K562 (cell line): ENCODE measurements at regions not wholly inside any gene's neighbourhood (a gene's known extent, or its start where the extent isn't known, plus 50 kb on each side); places are given as distances from the start of the nearest gene placed in this dataset.

Source experiments
- CREB3 ChIP-seq: fragments of 450-650 bp; conservative IDR thresholded peaks from 2 replicates; pipeline ENCODE4 v1.6.1; 2016; ENCODE audit warnings: missing genetic modification characterization, low read depth, mild to moderate bottlenecking, missing compliant biosample characterization, moderate library complexity
- EZH2 ChIP-seq: IDR thresholded peaks from 2 replicates; pipeline ENCODE4 v1.6.1; 2012; ENCODE audit warnings: low read depth, mild to moderate bottlenecking, inconsistent platforms, low read length, borderline replicate concordance
- HNRNPLL ChIP-seq: fragments of 200-400 bp; formaldehyde crosslinking; IDR thresholded peaks from 2 replicates; pipeline ENCODE4 v1.6.1; 2017; ENCODE audit warnings: low read length, low read depth, mild to moderate bottlenecking; ENCODE audit not compliant: poor library complexity, severe bottlenecking
- NCOA1 ChIP-seq: fragments of 450-650 bp; IDR thresholded peaks from 2 replicates; pipeline ENCODE4 v1.6.1; 2016; ENCODE audit warnings: low read depth
- POLR2AphosphoS2 ChIP-seq: IDR thresholded peaks from 2 replicates; pipeline ENCODE4 v1.6.1; 2012; ENCODE audit warnings: low read length, improper control_type of control experiment
- PRPF4 ChIP-seq: fragments of 200-400 bp; formaldehyde crosslinking; IDR thresholded peaks from one replicate; pipeline ENCODE4 v1.6.1; 2017; ENCODE audit warnings: low read length, low read depth, mild to moderate bottlenecking; ENCODE audit not compliant: insufficient read depth, poor library complexity, severe bottlenecking
- TBP ChIP-seq: optimal IDR thresholded peaks from 2 replicates; pipeline ENCODE3; 2011; ENCODE audit warnings: low read depth, low read length, improper control_type of control experiment
- ZC3H8 ChIP-seq: fragments of 450-650 bp; IDR thresholded peaks from 2 replicates; pipeline ENCODE4 v1.6.1; 2017
- ZNF586 ChIP-seq: fragments of 450-650 bp; formaldehyde crosslinking; conservative IDR thresholded peaks from 2 replicates; pipeline ENCODE4 v1.4.0; 2020; ENCODE audit warnings: mild to moderate bottlenecking, moderate library complexity
- TF ChIP-seq, protein P1 (sequence below), 2 experiments: fragments of 450-650 bp in 1 of 2; sonication (generic) in 1 of 2; formaldehyde crosslinking in 1 of 2; IDR thresholded peaks in 1 of 2; conservative IDR thresholded peaks in 1 of 2; 2 replicates each; pipeline versions ENCODE4 v1.6.1 to v1.8.1; 2016 to 2023; ENCODE audit warnings: mild to moderate bottlenecking in 2 of 2, moderate library complexity in 2 of 2, inconsistent platforms in 1 of 2, missing genetic modification reagents in 1 of 2
- TF ChIP-seq, protein P2 (sequence below): fragments of 450-650 bp; IDR thresholded peaks from 2 replicates; pipeline ENCODE4 v1.6.1; 2017; ENCODE audit warnings: antibody characterized with exemption, mild to moderate bottlenecking

GRCh38 chr4:33923469-33923868 is 2320.8 kb downstream of the ARAP2 start:
- TF ChIP-seq ZNF586 (CRISPR knock-in tag) (no peak), EZH2 (no peak), HNRNPLL (no peak), POLR2AphosphoS2 (no peak), TBP (no peak), PRPF4 (no peak), NCOA1 (no peak), ZC3H8 (no peak), CREB3 (tag) (no peak)
- TF ChIP-seq, protein P1, sequence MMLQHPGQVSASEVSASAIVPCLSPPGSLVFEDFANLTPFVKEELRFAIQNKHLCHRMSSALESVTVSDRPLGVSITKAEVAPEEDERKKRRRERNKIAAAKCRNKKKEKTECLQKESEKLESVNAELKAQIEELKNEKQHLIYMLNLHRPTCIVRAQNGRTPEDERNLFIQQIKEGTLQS (IDR thresholded peaks at IDR 0.05), result no peak
- TF ChIP-seq, protein P1 (CRISPR knock-in tag; conservative IDR thresholded peaks at IDR 0.05), result no peak
- TF ChIP-seq, protein P2, sequence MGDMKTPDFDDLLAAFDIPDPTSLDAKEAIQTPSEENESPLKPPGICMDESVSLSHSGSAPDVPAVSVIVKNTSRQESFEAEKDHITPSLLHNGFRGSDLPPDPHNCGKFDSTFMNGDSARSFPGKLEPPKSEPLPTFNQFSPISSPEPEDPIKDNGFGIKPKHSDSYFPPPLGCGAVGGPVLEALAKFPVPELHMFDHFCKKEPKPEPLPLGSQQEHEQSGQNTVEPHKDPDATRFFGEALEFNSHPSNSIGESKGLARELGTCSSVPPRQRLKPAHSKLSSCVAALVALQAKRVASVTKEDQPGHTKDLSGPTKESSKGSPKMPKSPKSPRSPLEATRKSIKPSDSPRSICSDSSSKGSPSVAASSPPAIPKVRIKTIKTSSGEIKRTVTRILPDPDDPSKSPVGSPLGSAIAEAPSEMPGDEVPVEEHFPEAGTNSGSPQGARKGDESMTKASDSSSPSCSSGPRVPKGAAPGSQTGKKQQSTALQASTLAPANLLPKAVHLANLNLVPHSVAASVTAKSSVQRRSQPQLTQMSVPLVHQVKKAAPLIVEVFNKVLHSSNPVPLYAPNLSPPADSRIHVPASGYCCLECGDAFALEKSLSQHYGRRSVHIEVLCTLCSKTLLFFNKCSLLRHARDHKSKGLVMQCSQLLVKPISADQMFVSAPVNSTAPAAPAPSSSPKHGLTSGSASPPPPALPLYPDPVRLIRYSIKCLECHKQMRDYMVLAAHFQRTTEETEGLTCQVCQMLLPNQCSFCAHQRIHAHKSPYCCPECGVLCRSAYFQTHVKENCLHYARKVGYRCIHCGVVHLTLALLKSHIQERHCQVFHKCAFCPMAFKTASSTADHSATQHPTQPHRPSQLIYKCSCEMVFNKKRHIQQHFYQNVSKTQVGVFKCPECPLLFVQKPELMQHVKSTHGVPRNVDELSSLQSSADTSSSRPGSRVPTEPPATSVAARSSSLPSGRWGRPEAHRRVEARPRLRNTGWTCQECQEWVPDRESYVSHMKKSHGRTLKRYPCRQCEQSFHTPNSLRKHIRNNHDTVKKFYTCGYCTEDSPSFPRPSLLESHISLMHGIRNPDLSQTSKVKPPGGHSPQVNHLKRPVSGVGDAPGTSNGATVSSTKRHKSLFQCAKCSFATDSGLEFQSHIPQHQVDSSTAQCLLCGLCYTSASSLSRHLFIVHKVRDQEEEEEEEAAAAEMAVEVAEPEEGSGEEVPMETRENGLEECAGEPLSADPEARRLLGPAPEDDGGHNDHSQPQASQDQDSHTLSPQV, result no peak
